Renal cortex interstitium (tissue), 11 donors: ENCODE measurements at regions not wholly inside any gene's neighbourhood (a gene's known extent, or its start where the extent isn't known, plus 50 kb on each side); places are given as distances from the start of the nearest gene placed in this dataset.
"Not testable (repeated sequence)": the region's sequence is repeated elsewhere in the genome, so short reads cannot be mapped to it uniquely, and the experiment has no call there.

ENCODE experiments used
- DNase-seq, 11 donors: peaks; one replicate each; pipeline ENCODE4 v3.0.0-alpha.2; 2013; ENCODE audit warnings: low read depth in 9 of 11, low spot score in 4 of 11; ENCODE audit errors: extremely low read depth in 1 of 11

- no peak for DNase-seq
These were observed 782.2 kb downstream of the TBC1D22A start for GRCh38 chr22:47544696-47545095.

- no peak for DNase-seq
These were observed 781.0 kb downstream of the TBC1D22A start for GRCh38 chr22:47543447-47543846.

- no peak for DNase-seq
These were observed 777.6 kb downstream of the TBC1D22A start for GRCh38 chr22:47540011-47540410.

GRCh38 chr22:47539374-47539773, 776.9 kb downstream of the TBC1D22A start:
- no peak for DNase-seq

- no peak for DNase-seq
These were observed 773.2 kb downstream of the TBC1D22A start for GRCh38 chr22:47535681-47536080.

GRCh38 chr22:47534804-47535410, 772.5 kb downstream of the TBC1D22A start:
- DNase-seq = no peak

GRCh38 chr22:47533961-47534803, 771.7 kb downstream of the TBC1D22A start:
- DNase-seq = peak; percentile 43 to 84 (median 71)

- no peak for DNase-seq
These were observed 754.6 kb downstream of the TBC1D22A start for GRCh38 chr22:47517062-47517461.

- peak in 2 of 11 donors; percentile 8 to 16 for DNase-seq
These were observed 753.1 kb downstream of the TBC1D22A start for GRCh38 chr22:47515384-47516125.

- DNase-seq = no peak
These were observed 750.2 kb downstream of the TBC1D22A start for GRCh38 chr22:47512617-47513016.

GRCh38 chr22:47504962-47505361, 742.5 kb downstream of the TBC1D22A start:
- DNase-seq = no peak

GRCh38 chr22:47498969-47499495, 736.6 kb downstream of the TBC1D22A start:
- no peak for DNase-seq

- no peak for DNase-seq
These were observed 735.2 kb downstream of the TBC1D22A start for GRCh38 chr22:47497666-47498065.

GRCh38 chr22:47495110-47495509, 732.7 kb downstream of the TBC1D22A start:
- DNase-seq = no peak

- not testable (repeated sequence) for DNase-seq
These were observed 725.7 kb downstream of the TBC1D22A start for GRCh38 chr22:47488131-47488530.

- DNase-seq = no peak
These were observed 724.3 kb downstream of the TBC1D22A start for GRCh38 chr22:47486569-47487312.

GRCh38 chr22:47484960-47485569, 722.6 kb downstream of the TBC1D22A start:
- peak in 5 of 11 donors; percentile 7 to 27 (median 12) for DNase-seq

- no peak for DNase-seq
These were observed 713.8 kb downstream of the TBC1D22A start for GRCh38 chr22:47476231-47476630.

- DNase-seq = peak in 3 of 11 donors; percentile 4 to 5 (median 4)
These were observed 712.4 kb downstream of the TBC1D22A start for GRCh38 chr22:47474895-47475294.
